SK-N-SH treated with all-trans-retinoic acid at 6 μM for 48 hours (cell line): ENCODE measurements at regions not wholly inside any gene's neighbourhood (a gene's known extent, or its start where the extent isn't known, plus 50 kb on each side); places are given as distances from the start of the nearest gene placed in this dataset.

Experiments used
- ATAC-seq: fragments of 200-7000 bp; cut with Tn5 transposase; 3 replicates; pipeline ENCODE4 v1.9.1; 2020; ENCODE audit warnings: mild to moderate bottlenecking, moderate library complexity
- ARNTL ChIP-seq: fragments of 450-650 bp; formaldehyde crosslinking; IDR thresholded peaks from 2 replicates; pipeline ENCODE4 v1.5.0; 2020; ENCODE audit warnings: low read depth, mild to moderate bottlenecking, moderate library complexity, borderline replicate concordance
- BACH2 ChIP-seq: fragments of 250-450 bp; sonication (Bioruptor Pico); IDR thresholded peaks from 2 replicates; pipeline ENCODE4 v1.9.0; 2021; ENCODE audit warnings: mild to moderate bottlenecking, borderline replicate concordance
- CSDC2 ChIP-seq: fragments of 250-450 bp; sonication (Bioruptor Pico); IDR thresholded peaks from 2 replicates; pipeline ENCODE4 v1.5.0; 2020; ENCODE audit warnings: mild to moderate bottlenecking, moderate library complexity
- CSRNP3 ChIP-seq: fragments of 250-450 bp; sonication (Bioruptor Pico); IDR thresholded peaks from 2 replicates; pipeline ENCODE4 v1.5.1; 2021; ENCODE audit warnings: mild to moderate bottlenecking, moderate library complexity
- ESRRG ChIP-seq: fragments of 250-450 bp; sonication (Bioruptor Pico); IDR thresholded peaks from 2 replicates; pipeline ENCODE4 v1.6.1; 2021; ENCODE audit warnings: mild to moderate bottlenecking
- OSR1 ChIP-seq: fragments of 250-450 bp; sonication (Bioruptor Pico); IDR thresholded peaks from 2 replicates; pipeline ENCODE4 v1.8.0; 2022; ENCODE audit warnings: moderate library complexity, mild to moderate bottlenecking, inconsistent platforms
- POU6F1 ChIP-seq: fragments of 250-450 bp; sonication (Bioruptor Pico); IDR thresholded peaks from 2 replicates; pipeline ENCODE4 v1.8.0; 2021; ENCODE audit warnings: low read depth, mild to moderate bottlenecking, moderate library complexity, borderline replicate concordance
- RARB ChIP-seq: fragments of 250-450 bp; sonication (Bioruptor Pico); IDR thresholded peaks from 2 replicates; pipeline ENCODE4 v1.8.0; 2021; ENCODE audit warnings: mild to moderate bottlenecking, moderate library complexity
- SNAI2 ChIP-seq: fragments of 250-450 bp; sonication (Bioruptor Pico); IDR thresholded peaks from 2 replicates; pipeline ENCODE4 v1.5.0; 2020; ENCODE audit warnings: mild to moderate bottlenecking, moderate library complexity
- TCF4 ChIP-seq: fragments of 250-450 bp; sonication (Bioruptor Pico); IDR thresholded peaks from 2 replicates; pipeline ENCODE4 v1.8.0; 2021; ENCODE audit warnings: mild to moderate bottlenecking, moderate library complexity, borderline replicate concordance
- TOX ChIP-seq: fragments of 250-450 bp; sonication (Bioruptor Pico); IDR thresholded peaks from 2 replicates; pipeline ENCODE4 v1.8.0; 2021; ENCODE audit warnings: mild to moderate bottlenecking, moderate library complexity, borderline replicate concordance
- ZC3H10 ChIP-seq: fragments of 250-450 bp; sonication (Bioruptor Pico); IDR thresholded peaks from 2 replicates; pipeline ENCODE4 v1.5.1; 2021; ENCODE audit warnings: mild to moderate bottlenecking, moderate library complexity
- ZFP3 ChIP-seq: fragments of 250-450 bp; sonication (Bioruptor Pico); IDR thresholded peaks from 2 replicates; pipeline ENCODE4 v1.5.0; 2020; ENCODE audit warnings: mild to moderate bottlenecking, moderate library complexity
- ZFP30 ChIP-seq: fragments of 450-650 bp; formaldehyde crosslinking; IDR thresholded peaks from 2 replicates; pipeline ENCODE4 v1.5.0; 2022; ENCODE audit warnings: mild to moderate bottlenecking, moderate library complexity
- ZNF565 ChIP-seq: fragments of 450-650 bp; formaldehyde crosslinking; conservative IDR thresholded peaks from 2 replicates; pipeline ENCODE4 v1.5.0; 2020; ENCODE audit warnings: low read depth, mild to moderate bottlenecking, moderate library complexity
- ZNF70 ChIP-seq: fragments of 450-650 bp; formaldehyde crosslinking; IDR thresholded peaks from 2 replicates; pipeline ENCODE4 v1.5.0; 2020; ENCODE audit warnings: mild to moderate bottlenecking, moderate library complexity
- ZNF8 ChIP-seq: fragments of 450-650 bp; formaldehyde crosslinking; IDR thresholded peaks from 2 replicates; pipeline ENCODE4 v1.5.0; 2020; ENCODE audit warnings: mild to moderate bottlenecking, moderate library complexity
- TF ChIP-seq, protein P1 (sequence below): fragments of 250-450 bp; sonication (Bioruptor Pico); IDR thresholded peaks from 2 replicates; pipeline ENCODE4 v1.5.1; 2020; ENCODE audit warnings: low read depth, mild to moderate bottlenecking, moderate library complexity
- TF ChIP-seq, protein P2 (sequence below): fragments of 250-450 bp; sonication (Bioruptor Pico); IDR thresholded peaks from 2 replicates; pipeline ENCODE4 v1.5.0; 2020; ENCODE audit warnings: mild to moderate bottlenecking, moderate library complexity

DNA sequence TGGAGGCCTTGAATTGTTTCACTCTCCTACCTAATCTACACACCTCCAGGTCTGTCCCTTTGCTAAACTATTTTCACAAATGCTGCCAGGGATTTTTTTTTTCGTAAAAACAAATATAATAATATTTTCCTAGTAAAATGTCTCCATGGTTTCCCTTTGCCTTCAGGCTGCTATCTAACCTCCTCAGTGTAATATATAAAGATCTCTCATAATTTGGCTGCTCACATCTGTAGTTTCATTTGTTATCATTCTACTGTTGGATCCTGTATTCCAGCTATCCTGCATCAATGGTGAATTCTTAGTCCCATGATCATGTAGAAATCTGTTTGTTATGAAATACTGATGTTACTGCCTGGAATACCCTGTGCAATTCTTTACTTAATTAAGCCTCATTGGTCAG, 211.9 kb upstream of the CHRM2 start:
- no peak for ATAC-seq
- no peak for TF ChIP-seq CSRNP3 (CRISPR knock-in tag)
- TF ChIP-seq ZNF70 (CRISPR knock-in tag): peak; percentile 96

- no peak for ATAC-seq
- TF ChIP-seq CSRNP3 (CRISPR knock-in tag) (no peak), RARB (no peak), TCF4 (CRISPR knock-in tag) (no peak), ZNF70 (CRISPR knock-in tag) (no peak), OSR1 (CRISPR knock-in tag) (no peak), ZNF8 (no peak), CSDC2 (CRISPR knock-in tag) (no peak), ZFP30 (CRISPR knock-in tag) (no peak), POU6F1 (CRISPR knock-in tag) (no peak), ESRRG (CRISPR knock-in tag) (no peak), ZNF565 (CRISPR knock-in tag) (no peak), BACH2 (CRISPR knock-in tag) (no peak)
- TF ChIP-seq, protein P1, sequence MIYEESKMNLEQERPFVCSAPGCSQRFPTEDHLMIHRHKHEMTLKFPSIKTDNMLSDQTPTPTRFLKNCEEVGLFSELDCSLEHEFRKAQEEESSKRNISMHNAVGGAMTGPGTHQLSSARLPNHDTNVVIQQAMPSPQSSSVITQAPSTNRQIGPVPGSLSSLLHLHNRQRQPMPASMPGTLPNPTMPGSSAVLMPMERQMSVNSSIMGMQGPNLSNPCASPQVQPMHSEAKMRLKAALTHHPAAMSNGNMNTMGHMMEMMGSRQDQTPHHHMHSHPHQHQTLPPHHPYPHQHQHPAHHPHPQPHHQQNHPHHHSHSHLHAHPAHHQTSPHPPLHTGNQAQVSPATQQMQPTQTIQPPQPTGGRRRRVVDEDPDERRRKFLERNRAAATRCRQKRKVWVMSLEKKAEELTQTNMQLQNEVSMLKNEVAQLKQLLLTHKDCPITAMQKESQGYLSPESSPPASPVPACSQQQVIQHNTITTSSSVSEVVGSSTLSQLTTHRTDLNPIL (CRISPR knock-in tag): no peak
- TF ChIP-seq, protein P2, sequence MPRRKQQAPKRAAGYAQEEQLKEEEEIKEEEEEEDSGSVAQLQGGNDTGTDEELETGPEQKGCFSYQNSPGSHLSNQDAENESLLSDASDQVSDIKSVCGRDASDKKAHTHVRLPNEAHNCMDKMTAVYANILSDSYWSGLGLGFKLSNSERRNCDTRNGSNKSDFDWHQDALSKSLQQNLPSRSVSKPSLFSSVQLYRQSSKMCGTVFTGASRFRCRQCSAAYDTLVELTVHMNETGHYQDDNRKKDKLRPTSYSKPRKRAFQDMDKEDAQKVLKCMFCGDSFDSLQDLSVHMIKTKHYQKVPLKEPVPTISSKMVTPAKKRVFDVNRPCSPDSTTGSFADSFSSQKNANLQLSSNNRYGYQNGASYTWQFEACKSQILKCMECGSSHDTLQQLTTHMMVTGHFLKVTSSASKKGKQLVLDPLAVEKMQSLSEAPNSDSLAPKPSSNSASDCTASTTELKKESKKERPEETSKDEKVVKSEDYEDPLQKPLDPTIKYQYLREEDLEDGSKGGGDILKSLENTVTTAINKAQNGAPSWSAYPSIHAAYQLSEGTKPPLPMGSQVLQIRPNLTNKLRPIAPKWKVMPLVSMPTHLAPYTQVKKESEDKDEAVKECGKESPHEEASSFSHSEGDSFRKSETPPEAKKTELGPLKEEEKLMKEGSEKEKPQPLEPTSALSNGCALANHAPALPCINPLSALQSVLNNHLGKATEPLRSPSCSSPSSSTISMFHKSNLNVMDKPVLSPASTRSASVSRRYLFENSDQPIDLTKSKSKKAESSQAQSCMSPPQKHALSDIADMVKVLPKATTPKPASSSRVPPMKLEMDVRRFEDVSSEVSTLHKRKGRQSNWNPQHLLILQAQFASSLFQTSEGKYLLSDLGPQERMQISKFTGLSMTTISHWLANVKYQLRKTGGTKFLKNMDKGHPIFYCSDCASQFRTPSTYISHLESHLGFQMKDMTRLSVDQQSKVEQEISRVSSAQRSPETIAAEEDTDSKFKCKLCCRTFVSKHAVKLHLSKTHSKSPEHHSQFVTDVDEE (CRISPR knock-in tag): no peak
- TF ChIP-seq, all 23 proteins: peak for 0
These were observed 213.0 kb upstream of the CHRM2 start for GRCh38 chr7:136655414-136655813.

- TF ChIP-seq BACH2 (CRISPR knock-in tag): no peak
- TF ChIP-seq ZNF8: no peak
- no peak for TF ChIP-seq TOX (CRISPR knock-in tag)
- no peak for TF ChIP-seq ZFP3 (CRISPR knock-in tag)
- TF ChIP-seq ZNF70 (CRISPR knock-in tag): no peak
- no peak for TF ChIP-seq ARNTL (CRISPR knock-in tag)
- TF ChIP-seq ZC3H10 (CRISPR knock-in tag): no peak
- TF ChIP-seq SNAI2 (CRISPR knock-in tag): no peak
- no peak for TF ChIP-seq RARB
- TF ChIP-seq, protein P1 (CRISPR knock-in tag): no peak
- TF ChIP-seq, protein P2 (CRISPR knock-in tag): no peak
- TF ChIP-seq, all 23 proteins: peak for 0
- no peak for ATAC-seq
These were observed 214.0 kb upstream of the CHRM2 start for GRCh38 chr7:136654406-136654805.
